Kidney (tissue), 13 donors: ENCODE measurements at regions not wholly inside any gene's neighbourhood (a gene's known extent, or its start where the extent isn't known, plus 50 kb on each side); places are given as distances from the start of the nearest gene placed in this dataset.

Source experiments
- DNase-seq, 5 donors: peaks; one replicate each; pipeline ENCODE4 v3.0.0-alpha.2; 2013 to 2020
- FAIRE-seq: peaks from 2 replicates; lab custom pipeline; 2012; peaks lifted over from hg19 to GRCh38; lab: Jason Lieb, UNC
- H3K27ac ChIP-seq, 2 donors: one replicate each; pipeline ENCODE4 v1.7.0; 2013; ENCODE audit warnings: low read depth in 2 of 2, low read length in 2 of 2, inconsistent platforms in 1 of 2
- H3K27me3 ChIP-seq: one replicate; pipeline ENCODE4 v1.7.1; 2013; ENCODE audit warnings: low read length, inconsistent platforms; ENCODE audit not compliant: control insufficient read depth, insufficient read depth
- H3K36me3 ChIP-seq, 3 donors: one replicate each; pipeline versions ENCODE4 v1.7.0 to v1.7.1; 2013; ENCODE audit warnings: low read length in 3 of 3, control low read depth in 1 of 3, inconsistent platforms in 1 of 3; ENCODE audit not compliant: insufficient read depth in 3 of 3, control insufficient read depth in 2 of 3
- H3K4me1 ChIP-seq, 3 donors: one replicate each; pipeline versions ENCODE4 v1.7.0 to v1.7.1; 2013; ENCODE audit warnings: low read length in 3 of 3, inconsistent platforms in 1 of 3, low read depth in 1 of 3; ENCODE audit not compliant: control insufficient read depth in 2 of 3, insufficient read depth in 2 of 3
- H3K4me3 ChIP-seq, 3 donors: one replicate each; pipeline versions ENCODE4 v1.7.0 to v1.8.1; 2013; ENCODE audit warnings: low read length in 3 of 3, control low read depth in 1 of 3, inconsistent platforms in 1 of 3
- H3K9ac ChIP-seq, 3 donors: one replicate each; pipeline versions ENCODE4 v1.7.0 to v1.7.1; 2013; ENCODE audit warnings: low read length in 3 of 3, control low read depth in 1 of 3, inconsistent platforms in 1 of 3
- H3K9me3 ChIP-seq, 3 donors: one replicate each; pipeline versions ENCODE4 v1.7.0 to v1.7.1; 2013; ENCODE audit warnings: low read length in 3 of 3, control low read depth in 1 of 3, inconsistent platforms in 1 of 3; ENCODE audit not compliant: control insufficient read depth in 2 of 3, insufficient read depth in 1 of 3
- intact Hi-C: fragments of 100-400 bp; cut with DNase I; formaldehyde crosslinking; loops from one replicate; pipeline ENCODE4 v1.11.1; 2022
- TF ChIP-seq, protein P1 (sequence below): IDR thresholded peaks from 3 replicates; pipeline ENCODE4 v1.5.1; 2012; ENCODE audit warnings: mild to moderate bottlenecking, moderate library complexity, borderline replicate concordance; ENCODE audit not compliant: insufficient read depth; ENCODE audit errors: extremely low read depth
- donor health status: control.
- donor health status: control.
- donor health status: control.
- donor health status: control.
- donor health status: control.
- donor health status: DM: yes; HTN: yes; CAD: no.
- donor health status: Normal renal cell carcinoma (clear cell type).

DNA sequence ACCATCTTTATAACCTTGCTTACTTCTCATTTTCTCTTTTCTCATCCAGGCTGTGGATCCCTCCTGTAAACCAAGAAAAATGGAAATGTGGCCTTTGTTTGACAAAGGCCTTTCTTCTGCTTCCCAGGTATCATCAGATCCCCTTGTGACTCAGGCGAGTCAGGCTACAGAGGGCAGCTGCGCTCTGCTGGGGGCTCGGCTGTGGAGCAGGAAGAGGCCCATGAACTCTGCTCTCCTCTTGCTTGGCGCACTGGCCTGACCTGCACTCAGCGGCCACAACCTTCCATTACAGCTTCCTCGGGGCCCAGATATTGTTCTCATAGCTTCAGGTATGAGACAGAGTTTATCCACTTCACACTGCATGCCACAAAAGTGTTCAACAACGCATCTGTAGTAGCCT, 457.6 kb upstream of the COBL start:
- FAIRE-seq: no peak
- TF ChIP-seq, protein P1, sequence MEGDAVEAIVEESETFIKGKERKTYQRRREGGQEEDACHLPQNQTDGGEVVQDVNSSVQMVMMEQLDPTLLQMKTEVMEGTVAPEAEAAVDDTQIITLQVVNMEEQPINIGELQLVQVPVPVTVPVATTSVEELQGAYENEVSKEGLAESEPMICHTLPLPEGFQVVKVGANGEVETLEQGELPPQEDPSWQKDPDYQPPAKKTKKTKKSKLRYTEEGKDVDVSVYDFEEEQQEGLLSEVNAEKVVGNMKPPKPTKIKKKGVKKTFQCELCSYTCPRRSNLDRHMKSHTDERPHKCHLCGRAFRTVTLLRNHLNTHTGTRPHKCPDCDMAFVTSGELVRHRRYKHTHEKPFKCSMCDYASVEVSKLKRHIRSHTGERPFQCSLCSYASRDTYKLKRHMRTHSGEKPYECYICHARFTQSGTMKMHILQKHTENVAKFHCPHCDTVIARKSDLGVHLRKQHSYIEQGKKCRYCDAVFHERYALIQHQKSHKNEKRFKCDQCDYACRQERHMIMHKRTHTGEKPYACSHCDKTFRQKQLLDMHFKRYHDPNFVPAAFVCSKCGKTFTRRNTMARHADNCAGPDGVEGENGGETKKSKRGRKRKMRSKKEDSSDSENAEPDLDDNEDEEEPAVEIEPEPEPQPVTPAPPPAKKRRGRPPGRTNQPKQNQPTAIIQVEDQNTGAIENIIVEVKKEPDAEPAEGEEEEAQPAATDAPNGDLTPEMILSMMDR: no peak

DNA sequence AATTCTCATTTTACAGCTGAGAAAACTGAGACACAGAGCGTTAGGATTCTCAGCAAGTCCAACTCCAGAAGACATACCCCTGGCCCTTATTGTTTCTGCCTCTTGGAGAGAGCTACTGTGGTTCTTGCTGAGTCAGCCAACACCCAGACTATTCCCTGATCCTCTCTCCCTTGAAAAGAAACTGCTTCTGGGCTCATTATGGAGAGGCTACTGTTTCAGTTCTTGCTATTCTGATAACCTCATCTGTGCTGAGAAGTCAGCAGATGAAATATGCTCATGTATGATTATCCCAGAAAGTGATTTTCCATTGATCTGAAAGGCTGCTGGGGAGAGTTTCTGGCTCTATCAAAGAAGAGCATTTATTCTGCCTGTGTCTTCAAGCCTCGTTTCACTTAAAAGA, 455.6 kb upstream of the COBL start:
- intact Hi-C loops: no loop called here
- Histone ChIP-seq H3K4me3 (no peak overlapping the region), H3K4me1 (no peaks in the 10 kb centered on the region), H3K9me3 (no peaks in the 10 kb centered on the region), H3K27ac (no peak overlapping the region), H3K27me3 (no peaks in the 10 kb centered on the region), H3K36me3 (no peaks in the 10 kb centered on the region), H3K9ac (no peak overlapping the region)
- FAIRE-seq (no peak), DNase-seq (no peak)
- TF ChIP-seq, protein P1: no peak

More for the DNA sequence above, 457.6 kb upstream of the COBL start:
- no peaks in the 10 kb centered on the region for H3K27me3 ChIP-seq
- H3K4me3 ChIP-seq: no peak overlapping the region
- intact Hi-C loops: no loop called here
- H3K9me3 ChIP-seq: no peaks in the 10 kb centered on the region
- H3K27ac ChIP-seq: no peak overlapping the region
- H3K4me1 ChIP-seq: no peaks in the 10 kb centered on the region
- no peak for DNase-seq
- no peak overlapping the region for H3K9ac ChIP-seq
- no peaks in the 10 kb centered on the region for H3K36me3 ChIP-seq

- TF ChIP-seq, protein P1: no peak
- FAIRE-seq (no peak), DNase-seq (no peak)
- intact Hi-C loops: no loop called here
- Histone ChIP-seq H3K4me1 (no peaks in the 10 kb centered on the region), H3K27me3 (no peaks in the 10 kb centered on the region), H3K9me3 (no peaks in the 10 kb centered on the region), H3K36me3 (no peaks in the 10 kb centered on the region), H3K9ac (no peak overlapping the region), H3K27ac (no peak overlapping the region), H3K4me3 (no peak overlapping the region)
Measured at GRCh38 chr7:51764976-51765375, 448.4 kb upstream of the COBL start.

GRCh38 chr7:51759985-51760384, 443.4 kb upstream of the COBL start:
- intact Hi-C loops: no loop called here
- H3K4me1 ChIP-seq: no peaks in the 10 kb centered on the region
- no peak for FAIRE-seq
- H3K27me3 ChIP-seq: no peaks in the 10 kb centered on the region
- H3K9me3 ChIP-seq: no peaks in the 10 kb centered on the region
- H3K27ac ChIP-seq: no peak overlapping the region
- no peaks in the 10 kb centered on the region for H3K36me3 ChIP-seq
- TF ChIP-seq, protein P1: no peak
- DNase-seq: no peak
- no peak overlapping the region for H3K4me3 ChIP-seq
- H3K9ac ChIP-seq: no peak overlapping the region
